GM10248 (cell line): ENCODE measurements at regions not wholly inside any gene's neighbourhood (a gene's known extent, or its start where the extent isn't known, plus 50 kb on each side); places are given as distances from the start of the nearest gene placed in this dataset.

ENCODE experiments used
- CTCF ChIA-PET: fragments of 300-600 bp; sonication (Branson Sonifier 250); formaldehyde crosslinking; extraction: SDS; loops from one replicate; lab custom pipeline; 2021; ENCODE audit warnings: antibody characterized with exemption; lab: Yijun Ruan, JAX
- POLR2A ChIA-PET: fragments of 350-650 bp; sonication (Branson Sonifier 250); formaldehyde crosslinking; extraction: SDS; loops from one replicate; lab custom pipeline; 2020; ENCODE audit warnings: antibody characterized with exemption; lab: Yijun Ruan, JAX
- DNase-seq: peaks from one replicate; pipeline ENCODE4 v3.0.0; 2012; ENCODE audit errors: extremely low spot score
- TF ChIP-seq, protein P1 (sequence below): IDR thresholded peaks from 2 replicates; pipeline ENCODE4 v1.5.1; 2012; ENCODE audit warnings: mild to moderate bottlenecking, low read depth; ENCODE audit errors: extremely low read depth, missing control alignments, control extremely low read depth

- CTCF ChIA-PET, result no interaction called here
- TF ChIP-seq, protein P1, sequence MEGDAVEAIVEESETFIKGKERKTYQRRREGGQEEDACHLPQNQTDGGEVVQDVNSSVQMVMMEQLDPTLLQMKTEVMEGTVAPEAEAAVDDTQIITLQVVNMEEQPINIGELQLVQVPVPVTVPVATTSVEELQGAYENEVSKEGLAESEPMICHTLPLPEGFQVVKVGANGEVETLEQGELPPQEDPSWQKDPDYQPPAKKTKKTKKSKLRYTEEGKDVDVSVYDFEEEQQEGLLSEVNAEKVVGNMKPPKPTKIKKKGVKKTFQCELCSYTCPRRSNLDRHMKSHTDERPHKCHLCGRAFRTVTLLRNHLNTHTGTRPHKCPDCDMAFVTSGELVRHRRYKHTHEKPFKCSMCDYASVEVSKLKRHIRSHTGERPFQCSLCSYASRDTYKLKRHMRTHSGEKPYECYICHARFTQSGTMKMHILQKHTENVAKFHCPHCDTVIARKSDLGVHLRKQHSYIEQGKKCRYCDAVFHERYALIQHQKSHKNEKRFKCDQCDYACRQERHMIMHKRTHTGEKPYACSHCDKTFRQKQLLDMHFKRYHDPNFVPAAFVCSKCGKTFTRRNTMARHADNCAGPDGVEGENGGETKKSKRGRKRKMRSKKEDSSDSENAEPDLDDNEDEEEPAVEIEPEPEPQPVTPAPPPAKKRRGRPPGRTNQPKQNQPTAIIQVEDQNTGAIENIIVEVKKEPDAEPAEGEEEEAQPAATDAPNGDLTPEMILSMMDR, result no peak
- POLR2A ChIA-PET, result no interaction called here
- no peak for DNase-seq
Observed at GRCh38 chr3:187919544-187919943, 174.3 kb upstream of the BCL6 start.

DNA sequence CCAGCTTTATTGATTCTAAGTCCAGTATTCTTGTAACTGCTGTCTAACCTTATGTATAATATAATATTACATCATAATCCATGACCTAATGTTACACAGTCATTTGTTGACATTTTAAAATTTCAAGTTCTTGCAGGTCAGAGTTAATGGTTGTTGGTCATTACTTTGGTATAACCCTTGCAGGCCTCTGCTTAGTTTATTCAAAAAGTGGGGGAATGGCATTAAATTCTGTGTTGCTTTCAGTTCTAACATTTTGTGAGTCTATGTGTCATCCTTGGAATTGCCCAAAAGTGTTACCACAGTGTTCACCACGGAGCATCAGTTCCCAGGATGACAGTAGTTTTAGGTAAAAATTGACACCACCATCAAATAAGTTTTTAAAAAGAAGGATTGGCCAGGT lies 174.8 kb upstream of the BCL6 start:
- no peak for DNase-seq
- TF ChIP-seq, protein P1, result no peak
- ChIA-PET CTCF (no interaction called here), POLR2A (no interaction called here)

DNA sequence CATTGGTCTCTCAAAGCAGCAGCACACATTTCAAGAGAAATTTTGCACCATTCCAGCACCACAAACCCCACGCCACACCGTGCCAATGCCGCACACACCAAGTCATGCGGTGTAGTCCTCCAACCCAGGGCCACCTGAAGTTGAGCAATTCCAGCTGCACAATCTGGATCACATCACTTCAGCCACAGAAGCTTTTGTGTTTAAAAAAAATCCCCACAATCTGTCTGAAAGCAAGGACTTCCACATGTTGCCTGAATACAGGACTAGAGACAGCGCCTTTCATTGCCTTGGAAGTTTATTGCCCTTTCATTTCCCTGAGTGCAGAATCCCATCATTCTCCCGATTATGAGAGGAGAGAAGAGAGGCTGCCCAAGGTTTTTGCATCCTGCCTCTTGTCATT lies 175.6 kb upstream of the BCL6 start:
- CTCF ChIA-PET, result no interaction called here
- DNase-seq, result no peak
- POLR2A ChIA-PET, result no interaction called here
- TF ChIP-seq, protein P1, result no peak

GRCh38 chr3:187921391-187922074 lies 176.3 kb upstream of the BCL6 start:
- ChIA-PET CTCF (no interaction called here), POLR2A (interaction anchor here (0.6 kb wide), 1 partner anchor 383 kb away, joined by 5 read pairs; no protein-coding TSS in a partner anchor)
- TF ChIP-seq, protein P1, result no peak
- DNase-seq, result no peak

- CTCF ChIA-PET, result interaction anchor here (1.8 kb wide), 1 partner anchor 15 kb away, joined by 4 read pairs; no protein-coding TSS in a partner anchor
- POLR2A ChIA-PET, result no interaction called here
- TF ChIP-seq, protein P1, result no peak
- no peak for DNase-seq
Observed at GRCh38 chr3:187922704-187923416, 177.6 kb upstream of the BCL6 start.

GRCh38 chr3:187924651-187925050 lies 179.4 kb upstream of the BCL6 start:
- TF ChIP-seq, protein P1, result no peak
- CTCF ChIA-PET, result interaction anchor here (1.3 to 1.8 kb wide), 2 partner anchors 10 to 13 kb away, joined by 4 read pairs; no protein-coding TSS in a partner anchor

More at GRCh38 chr3:187924651-187925050, 179.4 kb upstream of the BCL6 start:
- no peak for DNase-seq
- POLR2A ChIA-PET, result no interaction called here
